Tibial artery (tissue), 4 donors: ENCODE measurements at regions not wholly inside any gene's neighbourhood (a gene's known extent, or its start where the extent isn't known, plus 50 kb on each side); places are given as distances from the start of the nearest gene placed in this dataset.

ENCODE experiments used
- DNase-seq, 2 donors: peaks; one replicate each; pipeline ENCODE4 v3.0.0-alpha.2; 2019
- H3K27ac ChIP-seq, 2 donors: fragments of 200-600 bp; sonication (generic) in 1 of 2; 1 replicate in 1 of 2; 2 replicates in 1 of 2; pipeline ENCODE4 v1.5.1; 2018 to 2019; ENCODE audit warnings: mild to moderate bottlenecking in 1 of 2
- H3K27me3 ChIP-seq, 2 donors: fragments of 200-600 bp; sonication (generic) in 1 of 2; one replicate each; pipeline versions ENCODE4 v1.5.1 to v1.6.0; 2016 to 2019
- H3K36me3 ChIP-seq, 3 donors: fragments of 200-600 bp; sonication (generic) in 2 of 3; one replicate each; pipeline ENCODE4 v1.5.1; 2016 to 2019; ENCODE audit warnings: mild to moderate bottlenecking in 2 of 3
- H3K4me1 ChIP-seq, 4 donors: fragments of 200-600 bp; sonication (generic) in 2 of 4; 1 replicate in 3 of 4; 2 replicates in 1 of 4; pipeline ENCODE4 v1.5.1; 2016 to 2019
- H3K4me3 ChIP-seq, 2 donors: fragments of 200-600 bp; sonication (generic) in 1 of 2; 1 replicate in 1 of 2; 2 replicates in 1 of 2; pipeline ENCODE4 v1.5.1; 2018 to 2019; ENCODE audit warnings: mild to moderate bottlenecking in 2 of 2
- H3K9me3 ChIP-seq, 3 donors: fragments of 200-600 bp; sonication (generic) in 1 of 3; one replicate each; pipeline ENCODE4 v1.5.1; 2016 to 2019
- CTCF ChIP-seq, 2 experiments: fragments of 200-600 bp in 1 of 2; fragments of 450-650 bp in 1 of 2; IDR thresholded peaks; one replicate each; pipeline ENCODE4 v1.5.1; 2017 to 2019; ENCODE audit warnings: antibody characterized with exemption in 2 of 2, mild to moderate bottlenecking in 1 of 2, moderate library complexity in 1 of 2
- intact Hi-C: fragments of 100-400 bp; cut with DNase I; formaldehyde crosslinking; loops from one replicate; pipeline ENCODE4 v1.15.0; 2023; ENCODE audit warnings: low total_unique reads

- no peaks in the 10 kb centered on the region for H3K9me3 ChIP-seq
- TF ChIP-seq CTCF (IDR thresholded peaks at IDR 0.05): no peak
- H3K36me3 ChIP-seq: no peaks in the 10 kb centered on the region
- no peak for DNase-seq
- H3K4me3 ChIP-seq: no peak overlapping the region
- H3K27ac ChIP-seq: no peak overlapping the region
- intact Hi-C loops: no loop called here
- peaks cover 0 to 4% (median 1%) of the 10 kb centered on the region in 4 donors for H3K4me1 ChIP-seq
- peaks cover 0 to 2% of the 10 kb centered on the region in 2 donors for H3K27me3 ChIP-seq
Measured at GRCh38 chr21:35632711-35633110, 427.6 kb downstream of the SETD4 start.

GRCh38 chr21:35628316-35628715 is 432.0 kb downstream of the SETD4 start:
- TF ChIP-seq CTCF (IDR thresholded peaks at IDR 0.05): no peak
- H3K36me3 ChIP-seq: no peaks in the 10 kb centered on the region
- intact Hi-C loops: no loop called here
- H3K27me3 ChIP-seq: peaks cover 0 to 2% of the 10 kb centered on the region in 2 donors
- H3K27ac ChIP-seq: no peak overlapping the region
- no peak overlapping the region for H3K4me3 ChIP-seq
- no peaks in the 10 kb centered on the region for H3K9me3 ChIP-seq
- DNase-seq: no peak
- H3K4me1 ChIP-seq: no peaks in the 10 kb centered on the region

- no peaks in the 10 kb centered on the region for H3K36me3 ChIP-seq
- intact Hi-C loops: no loop called here
- peaks cover 0 to 2% of the 10 kb centered on the region in 2 donors for H3K27me3 ChIP-seq
- H3K9me3 ChIP-seq: no peaks in the 10 kb centered on the region
- TF ChIP-seq CTCF (IDR thresholded peaks at IDR 0.05): no peak
- H3K4me3 ChIP-seq: no peak overlapping the region
- DNase-seq: no peak
- no peak overlapping the region for H3K27ac ChIP-seq
- no peaks in the 10 kb centered on the region for H3K4me1 ChIP-seq
Measured at GRCh38 chr21:35627462-35627861, 432.9 kb downstream of the SETD4 start.

- intact Hi-C loops: no loop called here
- no peak for TF ChIP-seq CTCF (IDR thresholded peaks at IDR 0.05)
- H3K27ac ChIP-seq: no peak overlapping the region
- no peak overlapping the region for H3K4me3 ChIP-seq
- H3K9me3 ChIP-seq: peaks cover 0 to 7% (median 0%) of the 10 kb centered on the region in 3 donors
- no peak for DNase-seq
- no peaks in the 10 kb centered on the region for H3K4me1 ChIP-seq
- H3K36me3 ChIP-seq: no peaks in the 10 kb centered on the region
- H3K27me3 ChIP-seq: peaks cover 0 to 2% of the 10 kb centered on the region in 2 donors
Measured at GRCh38 chr21:35625576-35625975, 434.8 kb downstream of the SETD4 start.

GRCh38 chr21:35624901-35625300 is 435.4 kb downstream of the SETD4 start:
- intact Hi-C loops: no loop called here
- no peak for DNase-seq
- H3K4me3 ChIP-seq: no peak overlapping the region
- no peaks in the 10 kb centered on the region for H3K36me3 ChIP-seq
- peaks cover 0 to 7% (median 0%) of the 10 kb centered on the region in 3 donors for H3K9me3 ChIP-seq
- no peak overlapping the region for H3K27ac ChIP-seq
- H3K4me1 ChIP-seq: no peaks in the 10 kb centered on the region
- TF ChIP-seq CTCF (IDR thresholded peaks at IDR 0.05): no peak
- peaks cover 0 to 2% of the 10 kb centered on the region in 2 donors for H3K27me3 ChIP-seq

- Histone ChIP-seq H3K9me3 (peaks cover 0 to 7% (median 0%) of the 10 kb centered on the region in 3 donors), H3K36me3 (no peaks in the 10 kb centered on the region), H3K27me3 (no peaks in the 10 kb centered on the region), H3K4me3 (no peak overlapping the region), H3K27ac (no peak overlapping the region), H3K4me1 (no peaks in the 10 kb centered on the region)
- intact Hi-C loops: no loop called here
- TF ChIP-seq CTCF (IDR thresholded peaks at IDR 0.05): no peak
- no peak for DNase-seq
Measured at GRCh38 chr21:35622612-35623011, 437.7 kb downstream of the SETD4 start.
